Karpas-422 (cell line): ENCODE measurements at regions not wholly inside any gene's neighbourhood (a gene's known extent, or its start where the extent isn't known, plus 50 kb on each side); places are given as distances from the start of the nearest gene placed in this dataset.

Source experiments
- DNase-seq: peaks from one replicate; pipeline ENCODE4 v3.0.0-alpha.2; 2015
- H2AFZ ChIP-seq: fragments of 200-600 bp; sonication (generic); 2 replicates; pipeline ENCODE4 v1.6.1; 2014; ENCODE audit warnings: antibody characterized with exemption, low read length, mixed read lengths
- H3K27ac ChIP-seq: fragments of 200-600 bp; sonication (generic); 2 replicates; pipeline ENCODE4 v1.5.1; 2014; ENCODE audit warnings: mild to moderate bottlenecking, low read length, moderate library complexity
- H3K27me3 ChIP-seq: fragments of 200-600 bp; sonication (generic); 2 replicates; pipeline ENCODE4 v1.6.1; 2014; ENCODE audit warnings: low read length, mixed read lengths
- H3K36me3 ChIP-seq: fragments of 200-600 bp; sonication (generic); 2 replicates; pipeline ENCODE4 v1.6.1; 2014; ENCODE audit warnings: low read length, mixed read lengths; ENCODE audit not compliant: insufficient read depth
- H3K4me1 ChIP-seq: fragments of 200-600 bp; sonication (generic); 2 replicates; pipeline ENCODE4 v1.6.1; 2014; ENCODE audit warnings: mild to moderate bottlenecking, low read length, mixed read lengths
- H3K4me2 ChIP-seq: fragments of 200-600 bp; sonication (generic); 2 replicates; pipeline ENCODE4 v1.6.1; 2014; ENCODE audit warnings: low read length, low read depth, mild to moderate bottlenecking; ENCODE audit not compliant: poor library complexity, severe bottlenecking
- H3K4me3 ChIP-seq: fragments of 200-600 bp; sonication (generic); 2 replicates; pipeline ENCODE4 v1.5.1; 2014; ENCODE audit warnings: mild to moderate bottlenecking, antibody characterized with exemption, low read length, mixed read lengths
- H3K79me2 ChIP-seq: fragments of 200-600 bp; sonication (generic); 2 replicates; pipeline ENCODE4 v1.6.1; 2014; ENCODE audit warnings: mild to moderate bottlenecking, low read length, mixed read lengths
- H3K9ac ChIP-seq: fragments of 200-600 bp; sonication (generic); 2 replicates; pipeline ENCODE4 v1.6.0; 2014; ENCODE audit warnings: low read length
- H3K9me2 ChIP-seq: fragments of 200-600 bp; sonication (generic), shearing (Covaris generic); replicated peaks from 2 replicates; pipeline ENCODE4 v1.6.0; 2014; ENCODE audit warnings: mild to moderate bottlenecking, low read length, moderate library complexity; ENCODE audit not compliant: insufficient read depth
- H3K9me3 ChIP-seq: fragments of 300-700, 200-600 bp; sonication (generic); 2 replicates; pipeline ENCODE4 v1.6.1; 2014; ENCODE audit warnings: low read length, mixed read lengths
- H4K20me1 ChIP-seq: fragments of 200-600 bp; sonication (generic); 2 replicates; pipeline ENCODE4 v1.6.1; 2014; ENCODE audit warnings: mild to moderate bottlenecking, antibody characterized with exemption, low read length, low read depth; ENCODE audit not compliant: insufficient read depth

GRCh38 chr6:88371480-88371879, 205.3 kb upstream of the CNR1 start:
- Histone ChIP-seq H3K4me3 (no peak overlapping the region), H3K4me1 (no peaks in the 10 kb centered on the region), H3K9me2 (no peaks in the 10 kb centered on the region), H3K27ac (no peak overlapping the region), H3K9me3 (no peaks in the 10 kb centered on the region), H4K20me1 (no peaks in the 10 kb centered on the region), H3K9ac (no peak overlapping the region), H2AFZ (no peak overlapping the region), H3K4me2 (no peak overlapping the region), H3K36me3 (no peaks in the 10 kb centered on the region), H3K27me3 (no peaks in the 10 kb centered on the region), H3K79me2 (no peaks in the 10 kb centered on the region)
- DNase-seq = no peak

GRCh38 chr6:88370127-88370710, 204.1 kb upstream of the CNR1 start:
- Histone ChIP-seq H3K79me2 (no peaks in the 10 kb centered on the region), H3K9ac (no peak overlapping the region), H3K27ac (no peak overlapping the region), H3K9me2 (no peaks in the 10 kb centered on the region), H3K4me1 (no peaks in the 10 kb centered on the region), H2AFZ (no peak overlapping the region), H4K20me1 (no peaks in the 10 kb centered on the region), H3K36me3 (no peaks in the 10 kb centered on the region), H3K4me3 (no peak overlapping the region), H3K9me3 (no peaks in the 10 kb centered on the region), H3K27me3 (no peaks in the 10 kb centered on the region), H3K4me2 (no peak overlapping the region)
- DNase-seq = no peak

- no peak overlapping the region for H3K9ac ChIP-seq
- H3K4me3 ChIP-seq = no peak overlapping the region
- no peaks in the 10 kb centered on the region for H3K9me2 ChIP-seq
- no peaks in the 10 kb centered on the region for H4K20me1 ChIP-seq
- no peaks in the 10 kb centered on the region for H3K9me3 ChIP-seq
- H3K27me3 ChIP-seq = no peaks in the 10 kb centered on the region
- DNase-seq = no peak
- no peak overlapping the region for H3K27ac ChIP-seq
- H3K79me2 ChIP-seq = no peaks in the 10 kb centered on the region
- no peak overlapping the region for H2AFZ ChIP-seq
- H3K4me1 ChIP-seq = no peaks in the 10 kb centered on the region
- H3K36me3 ChIP-seq = no peaks in the 10 kb centered on the region
- H3K4me2 ChIP-seq = no peak overlapping the region
Measured at GRCh38 chr6:88369262-88369661, 203.1 kb upstream of the CNR1 start.

- Histone ChIP-seq H3K4me2 (no peak overlapping the region), H2AFZ (no peak overlapping the region), H3K9me3 (no peaks in the 10 kb centered on the region), H4K20me1 (no peaks in the 10 kb centered on the region), H3K36me3 (no peaks in the 10 kb centered on the region), H3K27me3 (no peaks in the 10 kb centered on the region), H3K79me2 (no peaks in the 10 kb centered on the region), H3K4me3 (no peak overlapping the region), H3K9me2 (no peaks in the 10 kb centered on the region), H3K27ac (no peak overlapping the region), H3K4me1 (no peaks in the 10 kb centered on the region), H3K9ac (no peak overlapping the region)
- no peak for DNase-seq
Measured at GRCh38 chr6:88368071-88368787, 202.1 kb upstream of the CNR1 start.

- Histone ChIP-seq H3K9me2 (no peaks in the 10 kb centered on the region), H3K4me2 (no peak overlapping the region), H3K79me2 (no peaks in the 10 kb centered on the region), H3K4me3 (no peak overlapping the region), H2AFZ (no peak overlapping the region), H3K9ac (no peak overlapping the region), H3K27me3 (no peaks in the 10 kb centered on the region), H3K27ac (no peak overlapping the region), H3K4me1 (no peaks in the 10 kb centered on the region), H4K20me1 (no peaks in the 10 kb centered on the region), H3K9me3 (no peaks in the 10 kb centered on the region), H3K36me3 (no peaks in the 10 kb centered on the region)
- no peak for DNase-seq
Measured at GRCh38 chr6:88367248-88367647, 201.1 kb upstream of the CNR1 start.

- Histone ChIP-seq H3K9me2 (no peaks in the 10 kb centered on the region), H2AFZ (no peak overlapping the region), H3K36me3 (no peaks in the 10 kb centered on the region), H3K79me2 (no peaks in the 10 kb centered on the region), H3K4me1 (no peaks in the 10 kb centered on the region), H3K9me3 (no peaks in the 10 kb centered on the region), H3K4me3 (no peak overlapping the region), H3K27me3 (no peaks in the 10 kb centered on the region), H4K20me1 (no peaks in the 10 kb centered on the region), H3K9ac (no peak overlapping the region), H3K4me2 (no peak overlapping the region), H3K27ac (no peak overlapping the region)
- DNase-seq = no peak
Measured at GRCh38 chr6:88366672-88367071, 200.5 kb upstream of the CNR1 start.

- Histone ChIP-seq H3K9me2 (no peaks in the 10 kb centered on the region), H4K20me1 (no peaks in the 10 kb centered on the region), H3K9me3 (no peaks in the 10 kb centered on the region), H3K4me2 (no peak overlapping the region), H3K27ac (no peak overlapping the region), H3K36me3 (no peaks in the 10 kb centered on the region), H3K27me3 (no peaks in the 10 kb centered on the region), H3K9ac (no peak overlapping the region), H3K79me2 (no peaks in the 10 kb centered on the region), H3K4me1 (no peaks in the 10 kb centered on the region), H3K4me3 (no peak overlapping the region), H2AFZ (no peak overlapping the region)
- no peak for DNase-seq
Measured at GRCh38 chr6:88365656-88366055, 199.5 kb upstream of the CNR1 start.

- Histone ChIP-seq H3K9me2 (no peaks in the 10 kb centered on the region), H3K79me2 (no peaks in the 10 kb centered on the region), H3K27ac (no peak overlapping the region), H3K4me3 (no peak overlapping the region), H4K20me1 (no peaks in the 10 kb centered on the region), H2AFZ (no peak overlapping the region), H3K4me1 (no peaks in the 10 kb centered on the region), H3K9me3 (no peaks in the 10 kb centered on the region), H3K36me3 (no peaks in the 10 kb centered on the region), H3K27me3 (no peaks in the 10 kb centered on the region), H3K4me2 (no peak overlapping the region), H3K9ac (no peak overlapping the region)
- no peak for DNase-seq
Measured at GRCh38 chr6:88365230-88365629, 199.1 kb upstream of the CNR1 start.
